Midbrain (tissue), 1 donor: ENCODE measurements at regions not wholly inside any gene's neighbourhood (a gene's known extent, or its start where the extent isn't known, plus 50 kb on each side); places are given as distances from the start of the nearest gene placed in this dataset.
A peak's percentile ranks its signal among the peaks of the same experiment; 100 is the strongest.
"Not testable (repeated sequence)": the region's sequence is repeated elsewhere in the genome, so short reads cannot be mapped to it uniquely, and the experiment has no call there.

Experiments
- DNase-seq: peaks from one replicate; lab custom pipeline; 2025; lab: John Stamatoyannopoulos, UW

DNA sequence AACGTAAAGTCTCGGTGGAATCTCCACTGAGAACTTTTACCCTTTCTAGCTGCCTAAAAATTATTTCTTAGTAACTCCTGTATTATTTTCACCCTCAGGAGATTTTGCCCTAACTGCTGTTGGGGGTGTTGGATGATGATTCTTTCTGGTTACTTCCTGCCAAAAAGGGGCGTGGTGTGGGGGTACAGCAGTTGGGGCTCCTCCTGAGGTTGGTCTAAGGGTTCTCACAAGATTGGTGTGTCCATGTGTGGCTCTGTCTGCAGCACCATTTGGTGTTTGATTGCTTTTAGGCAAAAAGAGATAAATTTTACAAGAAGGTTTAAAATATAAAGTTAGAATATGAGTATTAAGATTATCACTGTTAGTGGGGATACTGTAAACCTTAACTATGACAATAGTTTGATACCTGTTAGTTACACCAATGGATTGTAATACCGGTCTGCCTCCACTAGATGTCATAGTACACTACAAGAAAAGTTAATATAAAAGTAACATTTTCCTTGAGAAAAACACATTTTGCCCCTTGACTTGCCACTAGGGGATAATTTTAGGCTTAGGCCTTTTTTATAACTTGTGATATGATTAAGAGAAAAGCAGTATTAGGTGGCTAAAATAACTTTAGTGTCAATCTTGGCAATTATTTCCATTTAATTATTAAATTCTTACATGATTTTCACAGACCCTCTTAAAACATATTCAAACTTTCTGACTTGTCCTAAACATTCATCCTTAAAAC, 928.7 kb downstream of the IPMK start:
- peak; percentile 9 for DNase-seq

DNA sequence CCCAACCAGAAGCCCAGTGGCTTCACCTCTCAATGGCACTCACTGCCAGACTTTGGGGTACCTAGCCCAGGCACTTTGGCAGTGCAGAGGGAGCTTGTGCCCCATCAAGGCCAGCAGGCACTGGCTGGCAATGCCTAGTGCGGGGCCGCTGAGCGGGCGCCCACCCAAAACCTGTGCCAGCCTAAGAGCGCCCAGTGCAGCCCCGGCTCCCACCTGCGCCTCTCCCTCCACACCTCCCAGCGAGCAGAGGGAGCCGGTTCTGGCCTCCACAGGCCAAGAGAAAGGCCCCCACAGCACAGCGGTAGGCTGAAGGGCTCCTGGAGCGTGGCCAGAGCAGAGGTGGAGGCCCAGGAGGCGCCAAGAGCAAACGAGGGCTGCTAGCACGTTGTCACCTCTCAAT, 930.8 kb downstream of the IPMK start:
- no peak for DNase-seq

DNA sequence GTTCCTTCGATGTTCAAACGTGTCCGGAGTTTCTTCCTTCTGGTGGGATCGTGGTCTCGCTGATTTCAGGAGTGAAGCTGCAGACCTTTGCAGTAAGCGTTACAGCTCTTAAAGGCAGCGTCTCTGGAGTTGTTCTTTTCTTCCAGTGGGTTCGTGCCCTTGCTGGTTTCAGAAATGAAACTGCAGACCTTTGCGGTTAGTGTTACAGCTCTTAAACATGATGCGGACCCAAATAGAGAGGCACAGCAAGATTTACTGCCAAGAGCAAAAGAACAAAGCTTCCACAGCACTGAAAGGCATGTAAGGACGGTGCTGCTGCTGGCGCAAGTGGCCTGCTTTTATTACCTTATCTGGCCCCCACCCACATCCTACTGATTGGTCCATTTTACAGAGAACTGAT, 931.4 kb downstream of the IPMK start:
- no peak for DNase-seq

DNA sequence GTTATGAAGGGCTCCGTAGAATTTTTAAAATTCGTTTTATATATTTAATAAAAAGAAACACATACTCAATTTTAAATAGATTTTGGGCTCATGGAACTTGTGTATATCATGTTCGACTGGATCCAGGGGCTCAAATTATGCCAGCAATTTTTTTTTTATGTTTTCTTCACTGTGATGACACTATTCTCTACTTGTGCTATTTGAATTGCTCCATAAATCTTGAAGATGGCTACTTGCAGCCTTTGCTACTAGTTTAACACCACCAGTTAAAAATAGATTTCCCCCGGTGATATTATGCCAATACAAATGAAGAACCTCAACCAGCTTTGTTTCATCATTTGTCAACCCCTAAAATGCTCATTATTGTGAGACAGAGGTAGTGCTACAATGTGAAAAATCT, 933.2 kb downstream of the IPMK start:
- DNase-seq, result no peak

DNA sequence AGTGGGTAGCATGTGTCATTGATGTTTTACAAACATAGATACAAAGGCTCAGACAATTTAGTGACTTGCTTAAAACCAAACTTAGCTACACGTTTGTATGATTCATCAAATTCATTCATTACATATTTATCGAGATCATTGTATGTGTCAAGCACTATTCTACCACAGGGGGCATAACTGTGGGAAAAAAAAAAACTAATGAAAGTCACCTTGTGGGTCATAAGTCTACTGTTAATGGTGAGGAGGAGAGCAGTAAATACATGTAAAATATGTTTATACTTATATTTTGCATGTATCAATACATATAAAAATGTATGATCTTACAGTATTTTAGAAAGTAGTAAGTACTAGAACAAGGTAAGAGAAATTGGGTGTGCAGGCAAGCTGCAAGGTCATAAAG, 933.8 kb downstream of the IPMK start:
- no peak for DNase-seq

DNA sequence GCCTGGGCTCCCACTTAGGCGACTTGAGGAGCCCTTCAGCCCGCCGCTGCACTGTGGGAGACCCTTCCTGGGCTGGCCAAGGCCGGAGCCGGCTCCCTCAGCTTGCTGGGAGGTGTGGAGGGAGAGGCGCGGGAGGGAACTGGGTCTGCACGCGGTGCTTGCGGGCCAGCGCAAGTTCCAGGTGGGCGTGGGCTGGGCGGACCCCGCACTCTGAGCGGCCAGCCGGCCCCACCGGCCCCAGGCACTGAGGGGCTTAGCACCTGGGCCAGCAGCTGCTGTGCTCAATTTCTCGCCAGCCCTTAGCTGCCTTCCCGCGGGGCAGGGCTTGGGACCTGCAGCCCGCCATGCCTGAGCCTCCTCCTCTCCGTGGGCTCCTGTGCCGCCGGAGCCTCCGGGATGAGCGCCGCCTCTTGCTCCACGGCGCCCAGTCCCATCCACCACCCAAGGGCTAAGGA, 946.3 kb downstream of the IPMK start:
- DNase-seq, result not testable (repeated sequence)

DNA sequence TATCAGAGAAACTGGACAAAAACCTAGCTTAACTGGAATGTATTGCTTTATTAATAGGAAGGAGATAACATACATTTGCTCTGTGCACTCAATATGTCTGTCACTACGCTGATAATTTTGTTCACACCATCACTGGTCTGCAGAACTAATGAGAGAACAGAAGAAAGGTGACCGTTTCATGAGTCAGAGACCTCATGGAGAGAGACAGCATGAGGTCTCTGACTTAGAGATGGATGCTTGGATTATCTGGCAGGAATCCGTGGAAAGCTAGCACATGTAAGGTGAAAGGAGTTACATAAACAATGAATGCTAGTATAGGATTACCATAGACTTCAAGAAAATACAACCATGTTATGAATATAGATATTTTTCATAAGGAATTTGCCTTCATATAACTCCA, 947.3 kb downstream of the IPMK start:
- no peak for DNase-seq

DNA sequence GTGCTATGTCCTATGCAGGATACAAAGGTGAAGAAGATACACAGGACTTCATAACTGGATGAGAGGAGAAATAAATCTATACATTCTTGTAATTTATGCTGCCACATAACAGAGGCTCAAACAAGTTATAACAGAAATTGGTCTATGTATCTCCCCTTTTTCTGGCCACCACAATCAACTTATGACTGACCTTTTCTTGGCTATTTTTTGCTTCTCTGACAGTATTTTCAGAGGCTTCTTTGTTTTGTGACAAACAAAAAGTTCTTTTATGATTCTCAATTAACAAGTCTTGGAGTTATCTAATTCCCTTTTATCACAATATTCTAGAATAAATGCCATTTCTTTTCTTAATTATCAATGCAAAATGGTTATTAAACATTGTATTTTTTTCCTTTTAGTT, 953.0 kb upstream of the ZWINT start:
- peak; percentile 45 for DNase-seq

DNA sequence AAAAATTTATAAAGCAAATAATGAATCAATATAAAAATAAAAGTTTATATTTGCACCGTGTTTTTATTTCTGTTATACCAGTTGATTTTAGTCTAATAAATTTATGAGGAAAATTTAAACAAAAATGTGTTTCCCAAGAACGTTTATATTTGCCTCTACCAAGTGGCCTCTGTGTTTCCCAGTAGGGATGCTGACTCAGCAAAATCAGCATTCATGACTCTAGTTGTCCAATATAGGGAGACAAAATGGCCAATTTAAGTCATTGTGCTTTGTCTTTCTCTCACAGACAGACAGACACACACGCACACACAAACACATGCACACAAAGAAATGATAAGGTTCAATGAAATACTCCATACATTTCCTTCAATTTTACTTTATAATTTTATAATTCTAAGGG, 942.5 kb upstream of the ZWINT start:
- peak; percentile 10 for DNase-seq

- no peak for DNase-seq
Measured at GRCh38 chr10:57300718-57301117, 939.7 kb upstream of the ZWINT start.

GRCh38 chr10:57294698-57295097, 933.6 kb upstream of the ZWINT start:
- no peak for DNase-seq

DNA sequence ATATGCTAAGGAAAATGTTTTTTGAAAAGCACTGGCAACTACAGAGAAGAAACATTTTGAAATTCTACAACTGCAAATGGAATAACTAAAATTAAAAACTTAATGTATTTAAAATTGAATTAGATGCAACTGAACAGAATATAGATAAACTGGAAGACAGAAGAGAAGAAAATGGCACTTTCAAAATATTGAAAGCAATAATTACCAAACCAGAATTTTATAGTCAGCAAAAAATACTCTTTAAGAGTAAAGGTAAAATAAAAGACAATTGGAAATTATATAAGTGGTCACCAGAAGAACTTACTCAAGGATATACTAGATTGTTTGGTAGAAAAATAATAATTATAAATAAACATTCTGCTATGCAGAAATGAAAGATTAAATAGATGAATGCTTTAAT, 927.7 kb upstream of the ZWINT start:
- DNase-seq, result no peak

GRCh38 chr10:57262892-57263291, 901.8 kb upstream of the ZWINT start:
- DNase-seq, result no peak

- no peak for DNase-seq
Measured at GRCh38 chr10:57260175-57260574, 899.1 kb upstream of the ZWINT start.

GRCh38 chr10:57249615-57250281, 888.7 kb upstream of the ZWINT start:
- no peak for DNase-seq

DNA sequence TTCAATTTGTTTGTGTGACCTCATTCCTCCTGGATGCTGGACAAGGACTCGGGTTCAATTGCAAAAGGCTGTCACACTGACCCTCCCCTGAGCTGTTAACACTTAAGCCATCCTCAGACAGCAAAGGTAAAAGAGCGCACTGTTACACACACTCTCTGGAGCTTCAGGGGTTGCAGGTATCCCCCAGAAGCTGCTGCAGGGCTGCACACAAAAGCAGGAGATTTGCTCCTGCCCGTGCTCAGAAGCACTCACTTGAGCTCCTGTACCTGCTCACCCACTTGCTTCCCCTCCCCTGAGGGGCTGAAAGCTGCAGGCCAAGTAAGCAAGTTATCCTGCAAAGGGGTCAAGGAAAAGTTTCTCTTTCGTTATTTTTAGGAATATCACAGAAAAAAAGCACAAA, 886.2 kb upstream of the ZWINT start:
- DNase-seq, result no peak

- no peak for DNase-seq
Measured at GRCh38 chr10:57225920-57226319, 864.9 kb upstream of the ZWINT start.

DNA sequence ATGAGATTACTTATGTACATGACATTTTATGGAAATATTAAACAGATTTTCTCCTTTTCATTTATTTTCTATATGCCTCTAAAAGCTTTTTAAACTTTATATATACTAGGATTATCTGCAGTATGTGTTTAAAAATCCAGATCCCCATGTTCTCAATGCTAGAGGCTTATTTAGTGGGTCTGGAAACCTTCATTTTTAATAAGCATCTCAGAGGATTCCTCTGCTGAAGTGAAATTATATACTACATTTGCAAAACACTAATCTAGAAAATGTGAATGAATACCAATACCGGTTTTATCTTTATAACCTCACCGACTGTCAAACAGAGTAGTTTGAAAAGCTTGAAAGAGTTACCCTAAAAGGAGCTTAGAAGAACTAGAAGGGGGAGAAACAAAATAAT, 863.8 kb upstream of the ZWINT start:
- DNase-seq, result no peak

GRCh38 chr10:57222603-57223002, 861.5 kb upstream of the ZWINT start:
- DNase-seq, result no peak

GRCh38 chr10:57222129-57222528, 861.1 kb upstream of the ZWINT start:
- DNase-seq, result no peak

- DNase-seq, result no peak
Measured at GRCh38 chr10:57221674-57222073, 860.6 kb upstream of the ZWINT start.

- DNase-seq, result no peak
Measured at GRCh38 chr10:57218382-57218781, 857.3 kb upstream of the ZWINT start.

DNA sequence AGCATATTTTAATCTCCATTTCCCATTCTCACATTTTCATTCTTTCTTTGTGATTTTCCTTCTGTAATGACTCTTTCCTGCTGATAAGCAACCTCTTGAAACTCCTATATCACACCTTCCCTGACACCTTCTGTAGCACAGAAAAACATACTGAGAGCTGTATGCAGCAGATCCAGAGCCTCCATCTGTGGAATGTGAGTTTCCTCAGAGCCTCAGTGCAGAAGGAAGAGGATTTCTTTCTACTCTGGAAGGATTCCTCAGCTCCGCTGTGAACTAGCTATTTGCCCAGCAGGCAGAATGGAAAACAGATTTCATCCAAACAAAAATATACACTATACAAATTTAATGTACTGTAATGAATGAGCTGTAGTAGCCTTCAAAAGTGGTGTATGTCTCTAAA, 841.3 kb upstream of the ZWINT start:
- no peak for DNase-seq

DNA sequence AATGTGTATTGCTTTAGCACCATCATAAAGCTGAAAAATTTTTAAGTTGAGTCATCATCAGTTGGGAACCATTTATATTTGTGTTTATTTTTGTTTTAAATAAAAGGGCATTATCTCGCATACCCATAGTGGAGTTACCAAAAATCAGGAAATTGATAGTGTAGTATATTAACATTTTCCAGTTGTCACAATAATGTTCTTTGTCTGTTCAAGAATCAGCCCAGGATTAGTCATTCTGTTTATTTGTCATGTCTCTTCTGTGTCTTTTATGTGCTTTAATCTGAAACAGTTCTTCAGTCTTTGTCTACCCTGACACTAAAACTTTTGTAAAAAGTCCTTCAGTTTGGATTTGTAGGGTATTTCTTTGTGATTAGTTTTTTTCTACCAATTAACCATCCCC, 827.8 kb upstream of the ZWINT start:
- DNase-seq, result no peak
